Hepatocyte (in vitro differentiated cells): ENCODE measurements at regions not wholly inside any gene's neighbourhood (a gene's known extent, or its start where the extent isn't known, plus 50 kb on each side); places are given as distances from the start of the nearest gene placed in this dataset.

Source experiments
- EZH2 ChIP-seq: fragments of 200-600 bp; sonication (generic); IDR thresholded peaks from 2 replicates; pipeline ENCODE4 v1.6.1; 2016; ENCODE audit warnings: antibody characterized with exemption, mild to moderate bottlenecking, borderline replicate concordance
- EZH2phosphoT487 ChIP-seq: fragments of 200-600 bp; sonication (generic); IDR thresholded peaks from one replicate; pipeline ENCODE4 v1.6.1; 2018; ENCODE audit warnings: antibody characterized with exemption, mild to moderate bottlenecking, low read depth, moderate library complexity; ENCODE audit not compliant: unreplicated experiment, severe bottlenecking
- TF ChIP-seq, protein P1 (sequence below): fragments of 200-600 bp; sonication (generic); IDR thresholded peaks from 2 replicates; pipeline ENCODE4 v1.5.1; 2016; ENCODE audit warnings: antibody characterized with exemption, mild to moderate bottlenecking; ENCODE audit not compliant: poor library complexity

DNA sequence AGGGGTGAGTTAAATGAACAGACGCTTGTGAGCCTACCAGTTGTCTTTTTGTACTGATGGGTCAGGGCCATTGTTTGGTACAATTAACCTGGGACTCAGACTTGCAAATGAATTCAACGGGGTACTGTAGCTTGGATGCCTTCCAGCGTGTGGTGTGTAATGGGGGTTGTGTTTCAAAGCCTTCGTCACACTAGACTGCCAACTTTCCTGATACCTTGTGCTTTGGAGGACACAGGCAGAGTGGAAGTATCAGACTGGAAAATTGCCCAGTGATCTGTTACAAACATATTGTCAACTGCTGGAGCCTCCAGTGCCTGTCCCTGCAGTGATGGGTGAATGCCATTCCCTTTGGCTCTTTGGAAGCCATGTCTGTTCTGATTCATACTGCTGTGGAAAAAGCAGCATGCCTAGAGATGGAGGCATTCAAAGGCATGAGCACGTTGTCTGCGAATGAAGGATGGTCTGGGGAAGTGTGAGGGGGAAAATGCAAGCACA, 384.5 kb downstream of the LMX1A start:
- TF ChIP-seq, protein P1, sequence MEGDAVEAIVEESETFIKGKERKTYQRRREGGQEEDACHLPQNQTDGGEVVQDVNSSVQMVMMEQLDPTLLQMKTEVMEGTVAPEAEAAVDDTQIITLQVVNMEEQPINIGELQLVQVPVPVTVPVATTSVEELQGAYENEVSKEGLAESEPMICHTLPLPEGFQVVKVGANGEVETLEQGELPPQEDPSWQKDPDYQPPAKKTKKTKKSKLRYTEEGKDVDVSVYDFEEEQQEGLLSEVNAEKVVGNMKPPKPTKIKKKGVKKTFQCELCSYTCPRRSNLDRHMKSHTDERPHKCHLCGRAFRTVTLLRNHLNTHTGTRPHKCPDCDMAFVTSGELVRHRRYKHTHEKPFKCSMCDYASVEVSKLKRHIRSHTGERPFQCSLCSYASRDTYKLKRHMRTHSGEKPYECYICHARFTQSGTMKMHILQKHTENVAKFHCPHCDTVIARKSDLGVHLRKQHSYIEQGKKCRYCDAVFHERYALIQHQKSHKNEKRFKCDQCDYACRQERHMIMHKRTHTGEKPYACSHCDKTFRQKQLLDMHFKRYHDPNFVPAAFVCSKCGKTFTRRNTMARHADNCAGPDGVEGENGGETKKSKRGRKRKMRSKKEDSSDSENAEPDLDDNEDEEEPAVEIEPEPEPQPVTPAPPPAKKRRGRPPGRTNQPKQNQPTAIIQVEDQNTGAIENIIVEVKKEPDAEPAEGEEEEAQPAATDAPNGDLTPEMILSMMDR = no peak
- TF ChIP-seq EZH2 (no peak), EZH2phosphoT487 (no peak)
